ENCODE measurements at regions not wholly inside any gene's neighbourhood (a gene's known extent, or its start where the extent isn't known, plus 50 kb on each side); places are given as distances from the start of the nearest gene placed in this dataset.

DNA sequence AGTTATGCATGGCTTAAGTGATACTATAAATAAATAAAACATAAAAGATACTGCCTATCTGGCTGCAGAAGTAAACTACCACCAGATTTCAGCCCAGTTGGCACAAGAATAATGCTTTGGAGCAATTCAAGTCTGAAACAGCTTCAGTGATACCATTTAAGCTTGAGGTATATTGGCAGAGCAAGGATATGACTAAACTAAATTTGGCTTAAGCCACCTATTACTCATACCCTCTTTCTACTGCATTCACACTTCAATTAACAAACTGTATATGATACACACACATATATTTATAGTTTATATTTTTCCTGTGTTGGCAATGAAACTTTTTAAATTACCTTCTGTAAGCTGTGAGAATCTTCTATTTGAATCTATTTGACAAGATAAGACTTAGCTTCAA, 431.9 kb downstream of the ANXA1 start (continued):
- TF ChIP-seq EZH2 (IDR thresholded peaks at IDR 0.05; ENCODE audit: low read depth, unreplicated experiment) (no peak), EZH2phosphoT487 (IDR thresholded peaks at IDR 0.05; ENCODE audit: unreplicated experiment) (no peak), ZNF114 (CRISPR knock-in tag; IDR thresholded peaks at IDR 0.05) (no peak)
- TF ChIP-seq, protein P1, sequence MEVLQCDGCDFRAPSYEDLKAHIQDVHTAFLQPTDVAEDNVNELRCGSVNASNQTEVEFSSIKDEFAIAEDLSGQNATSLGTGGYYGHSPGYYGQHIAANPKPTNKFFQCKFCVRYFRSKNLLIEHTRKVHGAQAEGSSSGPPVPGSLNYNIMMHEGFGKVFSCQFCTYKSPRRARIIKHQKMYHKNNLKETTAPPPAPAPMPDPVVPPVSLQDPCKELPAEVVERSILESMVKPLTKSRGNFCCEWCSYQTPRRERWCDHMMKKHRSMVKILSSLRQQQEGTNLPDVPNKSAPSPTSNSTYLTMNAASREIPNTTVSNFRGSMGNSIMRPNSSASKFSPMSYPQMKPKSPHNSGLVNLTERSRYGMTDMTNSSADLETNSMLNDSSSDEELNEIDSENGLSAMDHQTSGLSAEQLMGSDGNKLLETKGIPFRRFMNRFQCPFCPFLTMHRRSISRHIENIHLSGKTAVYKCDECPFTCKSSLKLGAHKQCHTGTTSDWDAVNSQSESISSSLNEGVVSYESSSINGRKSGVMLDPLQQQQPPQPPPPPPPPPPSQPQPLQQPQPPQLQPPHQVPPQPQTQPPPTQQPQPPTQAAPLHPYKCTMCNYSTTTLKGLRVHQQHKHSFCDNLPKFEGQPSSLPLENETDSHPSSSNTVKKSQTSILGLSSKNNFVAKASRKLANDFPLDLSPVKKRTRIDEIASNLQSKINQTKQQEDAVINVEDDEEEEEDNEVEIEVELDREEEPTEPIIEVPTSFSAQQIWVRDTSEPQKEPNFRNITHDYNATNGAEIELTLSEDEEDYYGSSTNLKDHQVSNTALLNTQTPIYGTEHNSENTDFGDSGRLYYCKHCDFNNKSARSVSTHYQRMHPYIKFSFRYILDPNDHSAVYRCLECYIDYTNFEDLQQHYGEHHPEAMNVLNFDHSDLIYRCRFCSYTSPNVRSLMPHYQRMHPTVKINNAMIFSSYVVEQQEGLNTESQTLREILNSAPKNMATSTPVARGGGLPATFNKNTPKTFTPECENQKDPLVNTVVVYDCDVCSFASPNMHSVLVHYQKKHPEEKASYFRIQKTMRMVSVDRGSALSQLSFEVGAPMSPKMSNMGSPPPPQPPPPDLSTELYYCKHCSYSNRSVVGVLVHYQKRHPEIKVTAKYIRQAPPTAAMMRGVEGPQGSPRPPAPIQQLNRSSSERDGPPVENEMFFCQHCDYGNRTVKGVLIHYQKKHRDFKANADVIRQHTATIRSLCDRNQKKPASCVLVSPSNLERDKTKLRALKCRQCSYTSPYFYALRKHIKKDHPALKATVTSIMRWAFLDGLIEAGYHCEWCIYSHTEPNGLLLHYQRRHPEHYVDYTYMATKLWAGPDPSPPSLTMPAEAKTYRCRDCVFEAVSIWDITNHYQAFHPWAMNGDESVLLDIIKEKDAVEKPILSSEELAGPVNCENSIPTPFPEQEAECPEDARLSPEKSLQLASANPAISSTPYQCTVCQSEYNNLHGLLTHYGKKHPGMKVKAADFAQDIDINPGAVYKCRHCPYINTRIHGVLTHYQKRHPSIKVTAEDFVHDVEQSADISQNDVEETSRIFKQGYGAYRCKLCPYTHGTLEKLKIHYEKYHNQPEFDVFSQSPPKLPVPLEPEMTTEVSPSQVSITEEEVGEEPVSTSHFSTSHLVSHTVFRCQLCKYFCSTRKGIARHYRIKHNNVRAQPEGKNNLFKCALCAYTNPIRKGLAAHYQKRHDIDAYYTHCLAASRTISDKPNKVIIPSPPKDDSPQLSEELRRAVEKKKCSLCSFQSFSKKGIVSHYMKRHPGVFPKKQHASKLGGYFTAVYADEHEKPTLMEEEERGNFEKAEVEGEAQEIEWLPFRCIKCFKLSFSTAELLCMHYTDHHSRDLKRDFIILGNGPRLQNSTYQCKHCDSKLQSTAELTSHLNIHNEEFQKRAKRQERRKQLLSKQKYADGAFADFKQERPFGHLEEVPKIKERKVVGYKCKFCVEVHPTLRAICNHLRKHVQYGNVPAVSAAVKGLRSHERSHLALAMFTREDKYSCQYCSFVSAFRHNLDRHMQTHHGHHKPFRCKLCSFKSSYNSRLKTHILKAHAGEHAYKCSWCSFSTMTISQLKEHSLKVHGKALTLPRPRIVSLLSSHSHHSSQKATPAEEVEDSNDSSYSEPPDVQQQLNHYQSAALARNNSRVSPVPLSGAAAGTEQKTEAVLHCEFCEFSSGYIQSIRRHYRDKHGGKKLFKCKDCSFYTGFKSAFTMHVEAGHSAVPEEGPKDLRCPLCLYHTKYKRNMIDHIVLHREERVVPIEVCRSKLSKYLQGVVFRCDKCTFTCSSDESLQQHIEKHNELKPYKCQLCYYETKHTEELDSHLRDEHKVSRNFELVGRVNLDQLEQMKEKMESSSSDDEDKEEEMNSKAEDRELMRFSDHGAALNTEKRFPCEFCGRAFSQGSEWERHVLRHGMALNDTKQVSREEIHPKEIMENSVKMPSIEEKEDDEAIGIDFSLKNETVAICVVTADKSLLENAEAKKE (CRISPR knock-in tag; IDR thresholded peaks at IDR 0.05): no peak

DNA sequence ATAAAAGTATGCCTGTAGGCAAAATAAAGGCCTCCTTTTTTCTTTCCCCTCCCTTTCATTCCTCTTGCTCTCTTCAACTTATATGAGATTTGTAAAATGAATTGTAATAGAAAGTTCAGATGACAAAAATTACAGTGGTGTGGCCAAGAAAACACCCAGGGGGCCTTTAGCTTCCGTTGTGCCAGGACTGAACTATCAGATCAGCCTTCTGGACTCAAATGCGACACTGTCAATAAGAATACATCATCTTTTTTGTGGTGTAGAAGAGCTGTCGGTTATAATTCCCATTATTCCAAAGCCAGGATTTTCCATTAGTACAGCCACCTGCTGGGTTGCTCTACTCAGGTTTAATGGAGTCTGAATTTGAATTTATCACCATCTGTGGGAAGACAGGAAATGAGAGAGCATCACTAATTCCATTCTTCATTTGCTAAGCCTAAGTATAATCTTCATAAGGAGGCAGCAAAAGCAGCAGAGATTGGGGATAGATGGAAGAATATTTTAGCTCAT, 443.4 kb downstream of the ANXA1 start:
- peaks cover 28% of the 10 kb centered on the region for H3K4me1 Mint-ChIP-seq
- no peaks in the 10 kb centered on the region for H3K36me3 Mint-ChIP-seq (ENCODE audit: low read depth)
- Histone ChIP-seq H3K9me2 (ENCODE audit: insufficient read depth) (no peaks in the 10 kb centered on the region), H3K4me2 (peak overlapping the region; percentile 5; the same call in 1 of the 2 replicates), H2AFZ (no peak overlapping the region), H3K27me3 (ENCODE audit: insufficient read depth) (no peaks in the 10 kb centered on the region), H3K27ac (ENCODE audit: low read depth) (no peak overlapping the region), H4K20me1 (replicated peaks; ENCODE audit: insufficient read depth) (no peaks in the 10 kb centered on the region), H3K4me1 (ENCODE audit: insufficient read depth) (peaks cover 13% of the 10 kb centered on the region), H3K79me2 (replicated peaks; ENCODE audit: insufficient read depth) (no peaks in the 10 kb centered on the region), H3K4me3 (no peak overlapping the region), H3K36me3 (ENCODE audit: insufficient read depth) (no peaks in the 10 kb centered on the region), H3F3A (replicated peaks; ENCODE audit: low read depth) (no peaks in the 10 kb centered on the region)
- 0 out of 2 replicates have a peak overlapping the region, but pooled peaks have one; percentile 11 for H3K27ac Mint-ChIP-seq
- peaks cover 1% of the 10 kb centered on the region for H3K27me3 Mint-ChIP-seq (ENCODE audit: insufficient read depth, low read depth, poor library complexity)
- ATAC-seq (no peak), DNase-seq (ENCODE audit: low spot score) (no peak)
- H3K4me3 Mint-ChIP-seq: no peak overlapping the region
- no peaks in the 10 kb centered on the region for H3K9me3 Mint-ChIP-seq
- TF ChIP-seq POLR2AphosphoS5 (IDR thresholded peaks at IDR 0.05; ENCODE audit: low read depth) (no peak), CTCF (conservative IDR thresholded peaks at IDR 0.05; ENCODE audit: low read depth in 2 of 2) (no peak), REST (IDR thresholded peaks at IDR 0.05; ENCODE audit: unreplicated experiment) (no peak), NANOG (IDR thresholded peaks at IDR 0.05; ENCODE audit: borderline replicate concordance) (no peak)
